ENCODE measurements at regions not wholly inside any gene's neighbourhood (a gene's known extent, or its start where the extent isn't known, plus 50 kb on each side); places are given as distances from the start of the nearest gene placed in this dataset.

DNA sequence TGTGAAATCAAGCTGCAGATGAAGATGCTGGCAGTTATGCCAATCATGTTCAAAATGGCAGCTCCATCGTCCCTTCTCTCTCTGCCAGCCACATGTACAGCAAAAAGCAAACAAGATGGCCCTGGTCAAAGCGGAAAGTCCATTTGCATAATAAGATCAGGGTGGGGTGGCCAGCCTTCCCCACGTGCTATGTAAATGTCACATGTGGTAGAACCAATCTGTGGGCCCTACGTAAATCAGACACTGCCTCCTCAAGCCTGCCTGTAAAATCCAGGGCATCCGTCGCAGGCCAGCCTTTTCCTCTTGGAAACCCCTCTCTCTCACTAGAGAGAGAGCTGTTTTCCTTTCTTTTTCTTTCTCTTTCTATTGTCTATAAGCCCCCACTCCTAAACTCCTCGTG is 243.5 kb upstream of the KBTBD8 start:
- BruUV-seq (replicated peaks): no TSS peak
- Histone ChIP-seq H3K9me1 (replicated peaks; ENCODE audit: control insufficient read depth, extremely low read depth, insufficient read depth, low read length) (no peaks in the 10 kb centered on the region), H3K9ac (replicated peaks; ENCODE audit: extremely low read depth, insufficient read depth, low read length) (no peak overlapping the region), H3K4me1 (ENCODE audit: control insufficient read depth, extremely low read depth, insufficient read depth, low read length) (no peaks in the 10 kb centered on the region), H2AFZ (ENCODE audit: low read depth, low read length) (no peak overlapping the region), H3K27me3 (ENCODE audit: control insufficient read depth in 2 of 2, insufficient read depth in 2 of 2, low read length in 2 of 2) (no peaks in the 10 kb centered on the region), H4K20me1 (replicated peaks; ENCODE audit: control insufficient read depth, extremely low read depth, insufficient read depth, low read length) (no peaks in the 10 kb centered on the region), H3K4me3 (replicated peaks in 1 of 3; ENCODE audit: insufficient read depth in 1 of 3, low read depth in 1 of 3, low read length in 3 of 3) (no peak overlapping the region), H3K27ac (ENCODE audit: insufficient read depth, low read depth, low read length) (no peak overlapping the region), H3K4me2 (ENCODE audit: insufficient read depth, low read length) (no peak overlapping the region), H3K79me2 (ENCODE audit: control insufficient read depth, insufficient read depth, low read length) (no peaks in the 10 kb centered on the region), H3K36me3 (ENCODE audit: control insufficient read depth in 2 of 2, extremely low read depth in 1 of 2, insufficient read depth in 2 of 2, low read length in 2 of 2) (no peaks in the 10 kb centered on the region), H3K9me3 (replicated peaks; ENCODE audit: control insufficient read depth, insufficient read depth, low read length) (no peaks in the 10 kb centered on the region)
- POLR2A ChIA-PET: no interaction called here
- FAIRE-seq (no peak), DNase-seq (ENCODE audit: low read depth, low spot score) (no peak)
- intact Hi-C loops (cut with micrococcal nuclease) (no loop called here), dilution Hi-C loops (cut with MboI; ENCODE audit: extremely low pct_ligation_motif_present, low sequenced_read_pairs) (no loop called here)
- TF ChIP-seq JUN (IDR thresholded peaks at IDR 0.05; ENCODE audit: borderline replicate concordance, insufficient read depth, insufficient read length, low read depth) (no peak), MYC (IDR thresholded peaks at IDR 0.05; ENCODE audit: low read depth, low read length) (no peak), POLR2AphosphoS5 (IDR thresholded peaks at IDR 0.05; ENCODE audit: insufficient read depth, low read depth, low read length) (no peak), FOS (IDR thresholded peaks at IDR 0.05; ENCODE audit: borderline replicate concordance, insufficient read depth, low read length) (no peak), GATA2 (IDR thresholded peaks at IDR 0.05; ENCODE audit: insufficient read depth, insufficient read length, low read depth, low read length) (no peak), POLR2A (IDR thresholded peaks at IDR 0.05; ENCODE audit: low read depth, low read length) (no peak), EZH2 (IDR thresholded peaks at IDR 0.05; ENCODE audit: borderline replicate concordance, low read depth, low read length, severe bottlenecking) (no peak)
- TF ChIP-seq, protein P1, sequence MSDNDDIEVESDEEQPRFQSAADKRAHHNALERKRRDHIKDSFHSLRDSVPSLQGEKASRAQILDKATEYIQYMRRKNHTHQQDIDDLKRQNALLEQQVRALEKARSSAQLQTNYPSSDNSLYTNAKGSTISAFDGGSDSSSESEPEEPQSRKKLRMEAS (IDR thresholded peaks at IDR 0.05; ENCODE audit: insufficient read depth, insufficient read length): no peak
- TF ChIP-seq, protein P2, sequence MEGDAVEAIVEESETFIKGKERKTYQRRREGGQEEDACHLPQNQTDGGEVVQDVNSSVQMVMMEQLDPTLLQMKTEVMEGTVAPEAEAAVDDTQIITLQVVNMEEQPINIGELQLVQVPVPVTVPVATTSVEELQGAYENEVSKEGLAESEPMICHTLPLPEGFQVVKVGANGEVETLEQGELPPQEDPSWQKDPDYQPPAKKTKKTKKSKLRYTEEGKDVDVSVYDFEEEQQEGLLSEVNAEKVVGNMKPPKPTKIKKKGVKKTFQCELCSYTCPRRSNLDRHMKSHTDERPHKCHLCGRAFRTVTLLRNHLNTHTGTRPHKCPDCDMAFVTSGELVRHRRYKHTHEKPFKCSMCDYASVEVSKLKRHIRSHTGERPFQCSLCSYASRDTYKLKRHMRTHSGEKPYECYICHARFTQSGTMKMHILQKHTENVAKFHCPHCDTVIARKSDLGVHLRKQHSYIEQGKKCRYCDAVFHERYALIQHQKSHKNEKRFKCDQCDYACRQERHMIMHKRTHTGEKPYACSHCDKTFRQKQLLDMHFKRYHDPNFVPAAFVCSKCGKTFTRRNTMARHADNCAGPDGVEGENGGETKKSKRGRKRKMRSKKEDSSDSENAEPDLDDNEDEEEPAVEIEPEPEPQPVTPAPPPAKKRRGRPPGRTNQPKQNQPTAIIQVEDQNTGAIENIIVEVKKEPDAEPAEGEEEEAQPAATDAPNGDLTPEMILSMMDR (IDR thresholded peaks at IDR 0.05; ENCODE audit: extremely low read depth in 1 of 2, insufficient read depth in 1 of 2, low read depth in 1 of 2, low read length in 2 of 2): no peak
- CTCF ChIA-PET: interaction anchor here (1.4 kb wide), 1 partner anchor 14 kb away, joined by 3 read pairs; no protein-coding TSS in a partner anchor

Measured in endothelial cell of umbilical vein (primary cell).